Endodermal cell (in vitro differentiated cells): ENCODE measurements at regions not wholly inside any gene's neighbourhood (a gene's known extent, or its start where the extent isn't known, plus 50 kb on each side); places are given as distances from the start of the nearest gene placed in this dataset.

Experiments used
- DNase-seq: peaks from one replicate; pipeline ENCODE4 v3.0.0-alpha.2; 2017
- H3K27ac ChIP-seq: 2 replicates; pipeline ENCODE4 v1.5.1; 2013; ENCODE audit warnings: mild to moderate bottlenecking, low read depth, low read length, moderate library complexity
- H3K27me3 ChIP-seq: 2 replicates; pipeline ENCODE4 v1.6.1; 2013; ENCODE audit warnings: mild to moderate bottlenecking, low read length, moderate library complexity; ENCODE audit not compliant: insufficient read depth, control insufficient read depth, poor library complexity, severe bottlenecking
- H3K36me3 ChIP-seq: 2 replicates; pipeline ENCODE4 v1.7.0; 2013; ENCODE audit warnings: mild to moderate bottlenecking, low read length, moderate library complexity; ENCODE audit not compliant: control insufficient read depth, insufficient read depth
- H3K4me1 ChIP-seq: one replicate; pipeline ENCODE4 v1.7.0; 2013; ENCODE audit warnings: low read length; ENCODE audit not compliant: control insufficient read depth, insufficient read depth
- H3K4me3 ChIP-seq: 2 replicates; pipeline ENCODE4 v1.5.1; 2013; ENCODE audit warnings: mild to moderate bottlenecking, low read length, moderate library complexity
- H3K9ac ChIP-seq: 2 replicates; pipeline ENCODE4 v1.6.1; 2013; ENCODE audit warnings: mild to moderate bottlenecking, low read length, moderate library complexity; ENCODE audit not compliant: poor library complexity, severe bottlenecking; ENCODE audit errors: extremely low read depth
- H3K9me3 ChIP-seq: 2 replicates; pipeline ENCODE4 v1.6.1; 2013; ENCODE audit warnings: mild to moderate bottlenecking, low read length, moderate library complexity; ENCODE audit not compliant: control insufficient read depth
- H3K27ac Mint-ChIP-seq: 2 replicates; pipeline ENCODE4 v1.8.0; 2020; ENCODE audit warnings: mixed read lengths
- H3K27me3 Mint-ChIP-seq: 2 replicates; pipeline ENCODE4 v1.8.0; 2021; ENCODE audit warnings: mild to moderate bottlenecking, mixed read lengths; ENCODE audit not compliant: insufficient read depth
- H3K36me3 Mint-ChIP-seq: 2 replicates; pipeline ENCODE4 v1.8.0; 2020; ENCODE audit warnings: low read depth, mixed read lengths
- H3K4me1 Mint-ChIP-seq: 2 replicates; pipeline ENCODE4 v1.8.0; 2020; ENCODE audit warnings: mixed read lengths
- H3K4me3 Mint-ChIP-seq: 2 replicates; pipeline ENCODE4 v1.8.0; 2020; ENCODE audit warnings: mild to moderate bottlenecking, moderate library complexity, mixed read lengths
- H3K9me3 Mint-ChIP-seq: 2 replicates; pipeline ENCODE4 v1.8.0; 2020; ENCODE audit warnings: mild to moderate bottlenecking, mixed read lengths
- CTCF ChIP-seq: fragments of 200-600 bp; sonication (generic); conservative IDR thresholded peaks from 2 replicates; pipeline ENCODE4 v1.5.0; 2021; ENCODE audit warnings: antibody characterized with exemption, mild to moderate bottlenecking
- WGBS, 2 experiments: methylation state at CpG; one replicate each; pipeline versions ENCODE4 v1.1.5 to v1.1.7; 2013; ENCODE audit warnings: missing lambda C conversion rate in 2 of 2, mixed read lengths in 1 of 2; ENCODE audit not compliant: insufficient coverage in 1 of 2, insufficient read length in 1 of 2; 5-methylcytosine and 5-hydroxymethylcytosine counted together

GRCh38 chr2:144152817-144153271 lies 367.1 kb downstream of the ZEB2 start:
- peak; percentile 46 for DNase-seq
- H3K27ac Mint-ChIP-seq, result no peak overlapping the region

DNA sequence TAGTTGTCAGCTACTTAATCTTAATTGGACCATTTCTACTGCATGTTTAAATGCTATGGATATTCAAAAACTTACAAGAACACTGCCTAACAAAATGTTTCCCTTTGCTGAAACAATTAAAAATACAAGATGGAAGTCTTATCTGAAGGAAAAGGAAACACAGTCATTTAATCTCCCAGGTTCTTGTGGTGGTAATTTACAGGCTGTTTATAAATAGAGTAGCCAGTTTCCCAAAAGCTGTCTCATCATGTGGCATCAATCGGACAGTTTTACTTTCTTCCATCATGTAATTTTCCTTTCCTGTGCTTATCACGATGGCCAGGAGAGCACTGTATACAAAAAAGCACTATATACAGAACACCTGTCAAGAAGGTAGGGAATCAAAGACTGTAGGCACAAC lies 368.1 kb downstream of the ZEB2 start:
- TF ChIP-seq CTCF, result no peak
- WGBS, 2 experiments, result 83 to 94% methylated on average over 1 to 2 of the region's 2 CpGs
- peaks cover 2% of the 10 kb centered on the region for H3K4me1 Mint-ChIP-seq

More at GRCh38 chr2:144152817-144153271, 367.1 kb downstream of the ZEB2 start:
- H3K27me3 Mint-ChIP-seq, result no peaks in the 10 kb centered on the region
- H3K4me3 ChIP-seq, result no peak overlapping the region
- no peaks in the 10 kb centered on the region for H3K9me3 ChIP-seq
- no peak overlapping the region for H3K27ac ChIP-seq
- 70 to 87% methylated on average over 4 to 5 of the region's 5 CpGs for WGBS, 2 experiments
- H3K4me1 Mint-ChIP-seq, result peaks cover 2% of the 10 kb centered on the region
- H3K9me3 Mint-ChIP-seq, result no peaks in the 10 kb centered on the region
- no peaks in the 10 kb centered on the region for H3K36me3 Mint-ChIP-seq
- H3K4me3 Mint-ChIP-seq, result no peak overlapping the region
- no peaks in the 10 kb centered on the region for H3K36me3 ChIP-seq
- H3K4me1 ChIP-seq, result no peaks in the 10 kb centered on the region
- no peak overlapping the region for H3K9ac ChIP-seq
- H3K27me3 ChIP-seq, result no peaks in the 10 kb centered on the region
- TF ChIP-seq CTCF, result peak; percentile 46

DNA sequence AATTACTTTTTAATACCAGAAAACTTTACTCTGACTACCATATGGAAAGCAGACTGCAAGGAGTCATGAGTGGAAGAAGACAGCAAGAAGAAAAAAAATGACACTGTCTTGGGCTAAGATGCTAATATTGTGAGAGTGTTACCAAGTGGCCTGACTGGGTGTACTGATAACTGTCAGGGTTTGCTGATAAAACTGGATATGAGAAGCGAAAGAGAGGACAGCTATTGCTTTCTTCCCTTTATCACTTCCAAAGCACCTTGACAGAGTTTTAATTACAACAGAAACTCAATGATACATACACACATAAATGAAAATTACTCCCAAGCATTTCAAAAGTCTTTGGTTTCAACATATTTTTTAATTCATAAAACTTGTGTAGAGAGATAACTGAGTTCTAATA lies 368.5 kb downstream of the ZEB2 start:
- TF ChIP-seq CTCF, result no peak
- Histone ChIP-seq H3K27me3 (no peaks in the 10 kb centered on the region), H3K4me3 (no peak overlapping the region), H3K4me1 (no peaks in the 10 kb centered on the region), H3K9me3 (no peaks in the 10 kb centered on the region), H3K36me3 (no peaks in the 10 kb centered on the region), H3K27ac (no peak overlapping the region), H3K9ac (no peak overlapping the region)
- DNase-seq, result no peak
- Mint-ChIP-seq H3K27me3 (no peaks in the 10 kb centered on the region), H3K9me3 (no peaks in the 10 kb centered on the region), H3K36me3 (no peaks in the 10 kb centered on the region), H3K4me3 (no peak overlapping the region), H3K4me1 (peaks cover 2% of the 10 kb centered on the region), H3K27ac (no peak overlapping the region)
- WGBS, 2 experiments, result 93% methylated on average over 1 of the region's 1 CpG; no CpG with 5 or more reads in 1 of the 2 experiments

More for the DNA sequence above, 368.1 kb downstream of the ZEB2 start:
- Histone ChIP-seq H3K4me3 (no peak overlapping the region), H3K9ac (no peak overlapping the region), H3K9me3 (no peaks in the 10 kb centered on the region), H3K27ac (no peak overlapping the region), H3K4me1 (no peaks in the 10 kb centered on the region), H3K36me3 (no peaks in the 10 kb centered on the region), H3K27me3 (no peaks in the 10 kb centered on the region)
- Mint-ChIP-seq H3K27ac (no peak overlapping the region), H3K27me3 (no peaks in the 10 kb centered on the region), H3K36me3 (no peaks in the 10 kb centered on the region), H3K9me3 (no peaks in the 10 kb centered on the region), H3K4me3 (no peak overlapping the region)
- DNase-seq, result no peak
